ENCODE measurements at regions not wholly inside any gene's neighbourhood (a gene's known extent, or its start where the extent isn't known, plus 50 kb on each side); places are given as distances from the start of the nearest gene placed in this dataset.

DNA sequence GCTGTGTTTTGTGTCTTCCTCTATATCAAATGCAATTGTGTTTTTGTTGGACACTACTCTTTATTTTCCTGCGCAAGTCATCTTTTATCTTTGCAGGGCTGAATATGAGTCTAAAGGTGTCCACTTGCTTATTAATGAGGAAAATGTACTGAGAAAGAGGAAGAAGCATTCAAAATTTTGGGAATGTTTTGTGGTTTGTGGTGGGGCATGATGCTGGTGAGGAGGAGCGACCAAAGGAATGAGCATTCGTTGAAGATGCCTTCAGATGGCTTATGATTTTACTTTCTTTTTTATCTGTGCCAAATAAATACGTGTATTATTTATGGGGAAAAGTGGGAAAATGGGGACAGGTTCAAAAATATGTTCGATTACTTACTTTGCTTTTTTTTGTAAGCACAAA, 63.9 kb upstream of the SMIM21 start:
- BruUV-seq (replicated peaks) = no TSS peak
- peaks cover 2% of the 10 kb centered on the region for H3K9me3 Mint-ChIP-seq (ENCODE audit: low read depth, unreplicated experiment)
- H3K4me1 Mint-ChIP-seq (ENCODE audit: low read depth, unreplicated experiment) = no peaks in the 10 kb centered on the region
- no peaks in the 10 kb centered on the region for H3K27me3 Mint-ChIP-seq (ENCODE audit: unreplicated experiment)
- DNase-seq = no peak
- no peak overlapping the region for H3K27ac Mint-ChIP-seq (ENCODE audit: unreplicated experiment)
- CTCF ChIA-PET = no interaction called here
- no peak for TF ChIP-seq CTCF (IDR thresholded peaks at IDR 0.05; ENCODE audit: unreplicated experiment)
- no peak overlapping the region for H3K4me3 Mint-ChIP-seq (ENCODE audit: low read depth, unreplicated experiment)
- intact Hi-C loops (cut with micrococcal nuclease; ENCODE audit: unreplicated experiment) = no loop called here
- H3K36me3 Mint-ChIP-seq (ENCODE audit: insufficient read depth, unreplicated experiment) = no peaks in the 10 kb centered on the region

DNA sequence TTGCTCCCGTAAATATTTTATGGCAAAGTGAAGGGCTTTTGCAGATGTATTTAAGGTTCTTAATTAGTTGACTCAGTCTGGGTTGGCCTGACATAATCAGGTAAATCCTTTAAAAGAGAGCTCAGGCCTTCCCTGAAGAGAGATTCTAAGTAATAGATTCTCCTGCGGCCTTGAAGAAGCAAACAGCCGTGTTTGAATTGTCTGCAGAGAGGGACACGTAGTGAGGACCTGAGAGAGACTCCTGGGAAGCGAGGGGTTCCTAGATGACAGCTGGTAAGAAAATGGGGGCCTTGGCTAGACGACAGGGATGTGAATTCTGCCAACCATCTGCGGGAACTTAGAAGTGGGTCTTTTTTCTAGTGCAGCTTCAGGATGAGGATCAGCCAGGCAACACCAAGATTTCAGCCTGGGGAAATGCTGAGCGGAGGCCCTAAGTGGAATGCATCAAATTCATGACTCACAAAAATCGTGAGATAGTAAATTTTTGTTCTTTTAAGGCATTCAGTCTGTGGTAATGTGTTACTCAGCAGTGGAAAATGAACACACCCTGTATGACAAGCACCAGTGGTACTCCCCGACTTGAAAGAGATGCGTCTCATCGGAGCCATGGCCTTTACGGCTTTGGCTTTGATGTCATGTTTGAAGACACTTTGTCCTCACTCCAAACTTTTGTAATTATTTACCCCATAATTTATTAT, 62.1 kb upstream of the SMIM21 start:
- CTCF ChIA-PET = no interaction called here
- intact Hi-C loops (cut with micrococcal nuclease; ENCODE audit: unreplicated experiment) = no loop called here
- Mint-ChIP-seq H3K4me3 (ENCODE audit: low read depth, unreplicated experiment) (no peak overlapping the region), H3K9me3 (ENCODE audit: low read depth, unreplicated experiment) (peaks cover 2% of the 10 kb centered on the region), H3K27me3 (ENCODE audit: unreplicated experiment) (no peaks in the 10 kb centered on the region), H3K4me1 (ENCODE audit: low read depth, unreplicated experiment) (no peaks in the 10 kb centered on the region), H3K36me3 (ENCODE audit: insufficient read depth, unreplicated experiment) (no peaks in the 10 kb centered on the region), H3K27ac (ENCODE audit: unreplicated experiment) (no peak overlapping the region)
- no peak for DNase-seq
- no peak for TF ChIP-seq CTCF (IDR thresholded peaks at IDR 0.05; ENCODE audit: unreplicated experiment)
- no TSS peak for BruUV-seq (replicated peaks)

DNA sequence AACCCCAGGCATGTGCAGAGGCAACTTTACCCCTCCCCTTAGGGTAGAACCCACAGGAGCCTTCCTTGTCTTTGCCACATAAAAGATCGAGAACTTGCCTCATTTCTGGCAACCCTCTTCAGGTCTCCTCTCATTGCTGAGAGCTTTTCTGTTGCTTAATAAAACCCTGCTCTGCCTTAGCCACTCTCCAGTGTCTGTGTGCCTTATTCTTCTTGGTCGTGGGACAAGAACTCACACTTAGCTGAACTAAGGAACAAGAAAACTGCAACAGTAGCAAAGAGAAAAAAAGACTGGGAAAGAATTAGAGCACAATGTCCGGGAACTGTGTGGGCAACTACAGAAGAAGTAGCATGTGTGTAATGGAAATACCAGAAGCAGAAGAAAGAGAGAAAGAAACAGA, 56.2 kb upstream of the SMIM21 start:
- CTCF ChIA-PET = no interaction called here
- no peak for TF ChIP-seq CTCF (IDR thresholded peaks at IDR 0.05; ENCODE audit: unreplicated experiment)
- H3K27ac Mint-ChIP-seq (ENCODE audit: unreplicated experiment) = no peak overlapping the region
- H3K9me3 Mint-ChIP-seq (ENCODE audit: low read depth, unreplicated experiment) = peaks cover 11% of the 10 kb centered on the region
- H3K36me3 Mint-ChIP-seq (ENCODE audit: insufficient read depth, unreplicated experiment) = no peaks in the 10 kb centered on the region
- DNase-seq = no peak
- no TSS peak for BruUV-seq (replicated peaks)
- no peaks in the 10 kb centered on the region for H3K4me1 Mint-ChIP-seq (ENCODE audit: low read depth, unreplicated experiment)
- intact Hi-C loops (cut with micrococcal nuclease; ENCODE audit: unreplicated experiment) = no loop called here
- H3K27me3 Mint-ChIP-seq (ENCODE audit: unreplicated experiment) = no peaks in the 10 kb centered on the region
- no peak overlapping the region for H3K4me3 Mint-ChIP-seq (ENCODE audit: low read depth, unreplicated experiment)

- CTCF ChIA-PET = no interaction called here
- Mint-ChIP-seq H3K4me1 (ENCODE audit: low read depth, unreplicated experiment) (no peaks in the 10 kb centered on the region), H3K27me3 (ENCODE audit: unreplicated experiment) (no peaks in the 10 kb centered on the region), H3K36me3 (ENCODE audit: insufficient read depth, unreplicated experiment) (no peaks in the 10 kb centered on the region), H3K4me3 (ENCODE audit: low read depth, unreplicated experiment) (no peak overlapping the region), H3K9me3 (ENCODE audit: low read depth, unreplicated experiment) (peaks cover 11% of the 10 kb centered on the region), H3K27ac (ENCODE audit: unreplicated experiment) (no peak overlapping the region)
- TF ChIP-seq CTCF (IDR thresholded peaks at IDR 0.05; ENCODE audit: unreplicated experiment) = no peak
- intact Hi-C loops (cut with micrococcal nuclease; ENCODE audit: unreplicated experiment) = no loop called here
- BruUV-seq (replicated peaks) = no TSS peak
- no peak for DNase-seq
Observed at GRCh38 chr18:75482880-75483279, 55.4 kb upstream of the SMIM21 start.

All from Calu3 (cell line).